SK-N-MC (cell line): ENCODE measurements at regions not wholly inside any gene's neighbourhood (a gene's known extent, or its start where the extent isn't known, plus 50 kb on each side); places are given as distances from the start of the nearest gene placed in this dataset.

ENCODE experiments used
- EZH2 ChIP-seq: fragments of 200-600 bp; sonication (generic); IDR thresholded peaks from one replicate; pipeline ENCODE4 v1.6.1; 2017; ENCODE audit warnings: antibody characterized with exemption
- FOXP2 ChIP-seq: optimal IDR thresholded peaks from 2 replicates; pipeline ENCODE3; 2011; ENCODE audit warnings: mild to moderate bottlenecking, moderate library complexity; ENCODE audit not compliant: insufficient read depth; ENCODE audit errors: extremely low read length, control extremely low read depth
- POLR2AphosphoS5 ChIP-seq: IDR thresholded peaks from 2 replicates; pipeline ENCODE4 v1.6.1; 2012; ENCODE audit warnings: mild to moderate bottlenecking, low read depth, low read length, borderline replicate concordance

DNA sequence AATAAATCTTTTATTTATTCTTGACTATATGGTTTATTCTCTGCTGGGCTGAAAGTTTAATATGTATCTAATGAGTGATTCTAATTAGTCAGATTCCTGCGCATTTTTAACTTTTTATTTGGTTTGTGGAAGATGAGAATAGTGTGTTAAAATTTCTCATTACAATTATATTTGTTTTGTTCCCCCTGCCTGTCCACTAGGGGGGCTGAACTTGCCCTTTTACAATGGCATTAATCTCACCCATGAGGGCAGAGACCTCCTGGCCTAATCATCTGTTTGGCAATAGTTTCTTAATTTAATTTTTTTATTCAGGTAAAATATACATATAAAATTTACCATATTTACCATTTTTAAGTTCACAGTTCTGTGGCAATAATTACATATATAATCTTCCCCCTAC lies 278.5 kb upstream of the NPY start:
- TF ChIP-seq POLR2AphosphoS5 (no peak), EZH2 (no peak), FOXP2 (no peak)
